HL-60 (cell line): ENCODE measurements at regions not wholly inside any gene's neighbourhood (a gene's known extent, or its start where the extent isn't known, plus 50 kb on each side); places are given as distances from the start of the nearest gene placed in this dataset.

ENCODE experiments used
- SPI1 ChIP-seq: IDR thresholded peaks from 2 replicates; pipeline ENCODE4 v1.6.1; 2012; ENCODE audit warnings: low read depth, mild to moderate bottlenecking, borderline replicate concordance
- TF ChIP-seq, protein P1 (sequence below): IDR thresholded peaks from one replicate; pipeline ENCODE4 v1.5.1; 2011; ENCODE audit warnings: low read length, control low read depth, inconsistent platforms; ENCODE audit not compliant: insufficient read depth

DNA sequence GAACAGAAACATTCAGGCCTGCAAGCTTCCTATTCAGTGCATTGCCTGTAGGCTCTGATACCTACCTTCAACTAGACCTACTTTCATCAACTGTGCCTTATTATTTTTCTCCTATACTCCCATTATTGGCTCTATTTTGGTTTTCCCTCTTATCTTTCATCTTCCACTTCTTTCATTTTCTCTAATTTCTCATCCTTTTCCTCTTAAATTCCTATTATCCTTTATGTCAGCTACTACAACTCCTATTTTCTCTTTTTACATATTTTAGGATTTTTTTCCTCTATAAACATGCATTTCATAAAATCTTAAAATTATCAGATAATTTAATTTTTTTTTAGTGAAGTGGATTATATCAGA is 61.6 kb upstream of the PRDM8 start:
- TF ChIP-seq, protein P1, sequence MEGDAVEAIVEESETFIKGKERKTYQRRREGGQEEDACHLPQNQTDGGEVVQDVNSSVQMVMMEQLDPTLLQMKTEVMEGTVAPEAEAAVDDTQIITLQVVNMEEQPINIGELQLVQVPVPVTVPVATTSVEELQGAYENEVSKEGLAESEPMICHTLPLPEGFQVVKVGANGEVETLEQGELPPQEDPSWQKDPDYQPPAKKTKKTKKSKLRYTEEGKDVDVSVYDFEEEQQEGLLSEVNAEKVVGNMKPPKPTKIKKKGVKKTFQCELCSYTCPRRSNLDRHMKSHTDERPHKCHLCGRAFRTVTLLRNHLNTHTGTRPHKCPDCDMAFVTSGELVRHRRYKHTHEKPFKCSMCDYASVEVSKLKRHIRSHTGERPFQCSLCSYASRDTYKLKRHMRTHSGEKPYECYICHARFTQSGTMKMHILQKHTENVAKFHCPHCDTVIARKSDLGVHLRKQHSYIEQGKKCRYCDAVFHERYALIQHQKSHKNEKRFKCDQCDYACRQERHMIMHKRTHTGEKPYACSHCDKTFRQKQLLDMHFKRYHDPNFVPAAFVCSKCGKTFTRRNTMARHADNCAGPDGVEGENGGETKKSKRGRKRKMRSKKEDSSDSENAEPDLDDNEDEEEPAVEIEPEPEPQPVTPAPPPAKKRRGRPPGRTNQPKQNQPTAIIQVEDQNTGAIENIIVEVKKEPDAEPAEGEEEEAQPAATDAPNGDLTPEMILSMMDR, result no peak
- TF ChIP-seq SPI1, result no peak
